Omental fat pad (tissue), 3 donors: ENCODE measurements at regions not wholly inside any gene's neighbourhood (a gene's known extent, or its start where the extent isn't known, plus 50 kb on each side); places are given as distances from the start of the nearest gene placed in this dataset.

Source experiments
- ATAC-seq: fragments of 150-250 bp; one replicate; pipeline ENCODE4 v1.9.1; 2016; ENCODE audit warnings: mild to moderate bottlenecking, moderate library complexity; ENCODE audit not compliant: low FRiP score
- DNase-seq: peaks from one replicate; pipeline ENCODE4 v3.0.0-alpha.2; 2019; ENCODE audit warnings: low spot score
- TF ChIP-seq, protein P1 (sequence below), 3 donors: fragments of 450-650 bp; IDR thresholded peaks; one replicate each; pipeline ENCODE4 v1.5.1; 2016 to 2017; ENCODE audit warnings: antibody characterized with exemption in 3 of 3, mild to moderate bottlenecking in 3 of 3, moderate library complexity in 2 of 3

DNA sequence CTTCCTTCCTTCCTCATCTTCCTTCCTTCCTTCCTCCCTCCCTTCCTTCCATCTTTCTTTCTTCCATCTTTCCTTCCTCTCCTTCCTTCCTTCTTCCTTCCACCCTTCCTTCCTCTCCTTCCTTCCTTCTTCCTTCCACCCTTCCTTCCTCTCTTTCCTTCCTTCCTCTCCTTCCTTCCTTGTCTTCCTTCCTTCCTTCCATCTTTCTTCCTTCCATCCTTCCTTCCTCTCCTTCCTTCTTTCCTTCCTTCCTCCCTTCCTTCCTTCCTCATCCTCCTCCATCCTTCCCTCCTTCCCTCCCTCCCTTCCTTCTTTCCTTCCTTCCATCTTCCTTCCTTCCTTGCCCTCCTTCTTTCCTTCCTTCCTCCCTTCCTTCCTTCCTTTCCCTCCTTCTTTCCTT lies 361.4 kb upstream of the TSHZ2 start:
- TF ChIP-seq, protein P1, sequence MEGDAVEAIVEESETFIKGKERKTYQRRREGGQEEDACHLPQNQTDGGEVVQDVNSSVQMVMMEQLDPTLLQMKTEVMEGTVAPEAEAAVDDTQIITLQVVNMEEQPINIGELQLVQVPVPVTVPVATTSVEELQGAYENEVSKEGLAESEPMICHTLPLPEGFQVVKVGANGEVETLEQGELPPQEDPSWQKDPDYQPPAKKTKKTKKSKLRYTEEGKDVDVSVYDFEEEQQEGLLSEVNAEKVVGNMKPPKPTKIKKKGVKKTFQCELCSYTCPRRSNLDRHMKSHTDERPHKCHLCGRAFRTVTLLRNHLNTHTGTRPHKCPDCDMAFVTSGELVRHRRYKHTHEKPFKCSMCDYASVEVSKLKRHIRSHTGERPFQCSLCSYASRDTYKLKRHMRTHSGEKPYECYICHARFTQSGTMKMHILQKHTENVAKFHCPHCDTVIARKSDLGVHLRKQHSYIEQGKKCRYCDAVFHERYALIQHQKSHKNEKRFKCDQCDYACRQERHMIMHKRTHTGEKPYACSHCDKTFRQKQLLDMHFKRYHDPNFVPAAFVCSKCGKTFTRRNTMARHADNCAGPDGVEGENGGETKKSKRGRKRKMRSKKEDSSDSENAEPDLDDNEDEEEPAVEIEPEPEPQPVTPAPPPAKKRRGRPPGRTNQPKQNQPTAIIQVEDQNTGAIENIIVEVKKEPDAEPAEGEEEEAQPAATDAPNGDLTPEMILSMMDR (IDR thresholded peaks at IDR 0.05): no peak
- no peak for ATAC-seq
- DNase-seq: no peak

GRCh38 chr20:52601295-52601971 lies 370.7 kb upstream of the TSHZ2 start:
- TF ChIP-seq, protein P1 (IDR thresholded peaks at IDR 0.05): no peak
- DNase-seq: no peak
- no peak for ATAC-seq

- DNase-seq (no peak), ATAC-seq (no peak)
- TF ChIP-seq, protein P1 (IDR thresholded peaks at IDR 0.05): no peak
Measured at GRCh38 chr20:52596256-52596655, 375.9 kb upstream of the TSHZ2 start.

DNA sequence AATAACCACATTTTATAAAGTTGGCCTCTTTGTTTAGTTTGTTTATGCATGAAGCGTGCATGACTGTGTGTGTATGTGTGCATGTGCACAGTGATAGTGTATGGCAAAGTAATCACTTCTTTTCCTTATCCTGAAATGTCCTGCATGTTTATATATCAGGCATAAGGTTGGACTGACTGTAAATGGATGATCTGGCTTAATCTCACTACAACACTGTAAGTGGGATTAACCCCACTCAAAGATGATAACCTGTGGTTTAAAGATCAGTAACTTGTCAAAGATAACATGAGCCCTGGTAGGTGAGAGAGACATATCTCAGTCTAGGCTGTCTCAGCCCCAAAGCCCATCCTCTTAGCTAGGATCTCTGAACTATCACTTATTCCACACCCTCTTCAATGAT lies 376.6 kb upstream of the TSHZ2 start:
- no peak for DNase-seq
- ATAC-seq: no peak
- TF ChIP-seq, protein P1 (IDR thresholded peaks at IDR 0.05): no peak

GRCh38 chr20:52593654-52594053 lies 378.5 kb upstream of the TSHZ2 start:
- TF ChIP-seq, protein P1 (IDR thresholded peaks at IDR 0.05): no peak
- ATAC-seq (no peak), DNase-seq (no peak)

GRCh38 chr20:52592567-52592966 lies 379.6 kb upstream of the TSHZ2 start:
- TF ChIP-seq, protein P1 (IDR thresholded peaks at IDR 0.05): no peak
- ATAC-seq (no peak), DNase-seq (no peak)

DNA sequence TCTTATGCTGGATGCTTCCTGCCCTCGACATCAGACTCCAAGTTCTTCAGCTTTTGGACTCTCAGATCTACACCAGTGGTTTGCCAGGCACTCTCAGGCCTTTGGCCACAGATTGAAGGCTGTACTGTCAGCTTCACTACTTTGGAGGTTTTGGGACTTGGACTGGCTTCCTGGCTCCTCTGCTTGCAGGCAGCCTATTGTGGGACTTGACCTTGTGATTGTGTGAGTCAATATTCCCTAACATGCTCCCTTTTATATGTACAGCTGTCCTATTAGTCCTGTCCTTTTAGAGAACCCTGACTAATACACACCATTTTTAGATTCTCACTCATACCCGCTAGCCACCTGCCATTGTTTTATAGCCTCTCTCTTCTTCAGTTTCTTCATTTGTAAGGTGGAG lies 382.1 kb upstream of the TSHZ2 start:
- DNase-seq: no peak
- TF ChIP-seq, protein P1 (IDR thresholded peaks at IDR 0.05): no peak
- no peak for ATAC-seq
